CD4-positive, alpha-beta T cell treated with Interleukin-4 for 1 hour (primary cell): ENCODE measurements at regions not wholly inside any gene's neighbourhood (a gene's known extent, or its start where the extent isn't known, plus 50 kb on each side); places are given as distances from the start of the nearest gene placed in this dataset.
"Not testable (repeated sequence)": the region's sequence is repeated elsewhere in the genome, so short reads cannot be mapped to it uniquely, and the experiment has no call there.

Experiments used
- DNase-seq, 2 donors: peaks; one replicate each; pipeline ENCODE4 v3.0.0-alpha.2; 2020 to 2022

- not testable (repeated sequence) for DNase-seq
Observed at GRCh38 chr12:9304540-9304939, 96.3 kb upstream of the PZP start.

GRCh38 chr12:9295872-9296271 lies 87.7 kb upstream of the PZP start:
- not testable (repeated sequence) for DNase-seq

- DNase-seq: not testable (repeated sequence)
Observed at GRCh38 chr12:9294072-9294620, 86.0 kb upstream of the PZP start.

- DNase-seq: not testable (repeated sequence)
Observed at GRCh38 chr12:9293391-9293790, 85.2 kb upstream of the PZP start.

- DNase-seq: not testable (repeated sequence)
Observed at GRCh38 chr12:9289984-9290383, 81.8 kb upstream of the PZP start.

- DNase-seq: not testable (repeated sequence)
Observed at GRCh38 chr12:9284724-9285123, 76.5 kb upstream of the PZP start.

- not testable (repeated sequence) for DNase-seq
Observed at GRCh38 chr12:9284197-9284596, 76.0 kb upstream of the PZP start.

- peak; percentile 73 to 84 for DNase-seq
Observed at GRCh38 chr12:9283346-9284095, 75.3 kb upstream of the PZP start.

- DNase-seq: no peak
Observed at GRCh38 chr12:9276990-9277389, 68.8 kb upstream of the PZP start.

GRCh38 chr12:9273276-9273675 lies 65.1 kb upstream of the PZP start:
- no peak for DNase-seq

GRCh38 chr12:9271875-9272274 lies 63.7 kb upstream of the PZP start:
- DNase-seq: no peak

GRCh38 chr12:9264546-9264945 lies 56.4 kb upstream of the PZP start:
- no peak for DNase-seq

- DNase-seq: no peak
Observed at GRCh38 chr12:9260931-9261330, 52.7 kb upstream of the PZP start.

- no peak for DNase-seq
Observed at GRCh38 chr12:9258676-9259075, 50.5 kb upstream of the PZP start.
